Kidney (tissue), 13 donors: ENCODE measurements at regions not wholly inside any gene's neighbourhood (a gene's known extent, or its start where the extent isn't known, plus 50 kb on each side); places are given as distances from the start of the nearest gene placed in this dataset.
A peak's percentile ranks its signal among the peaks of the same experiment; 100 is the strongest.

Experiments used
- DNase-seq, 5 donors: peaks; one replicate each; pipeline ENCODE4 v3.0.0-alpha.2; 2013 to 2020
- FAIRE-seq: peaks from 2 replicates; lab custom pipeline; 2012; peaks lifted over from hg19 to GRCh38; lab: Jason Lieb, UNC
- H3K27ac ChIP-seq, 2 donors: one replicate each; pipeline ENCODE4 v1.7.0; 2013; ENCODE audit warnings: low read depth in 2 of 2, low read length in 2 of 2, inconsistent platforms in 1 of 2
- H3K27me3 ChIP-seq: one replicate; pipeline ENCODE4 v1.7.1; 2013; ENCODE audit warnings: low read length, inconsistent platforms; ENCODE audit not compliant: control insufficient read depth, insufficient read depth
- H3K36me3 ChIP-seq, 3 donors: one replicate each; pipeline versions ENCODE4 v1.7.0 to v1.7.1; 2013; ENCODE audit warnings: low read length in 3 of 3, control low read depth in 1 of 3, inconsistent platforms in 1 of 3; ENCODE audit not compliant: insufficient read depth in 3 of 3, control insufficient read depth in 2 of 3
- H3K4me1 ChIP-seq, 3 donors: one replicate each; pipeline versions ENCODE4 v1.7.0 to v1.7.1; 2013; ENCODE audit warnings: low read length in 3 of 3, inconsistent platforms in 1 of 3, low read depth in 1 of 3; ENCODE audit not compliant: control insufficient read depth in 2 of 3, insufficient read depth in 2 of 3
- H3K4me3 ChIP-seq, 3 donors: one replicate each; pipeline versions ENCODE4 v1.7.0 to v1.8.1; 2013; ENCODE audit warnings: low read length in 3 of 3, control low read depth in 1 of 3, inconsistent platforms in 1 of 3
- H3K9ac ChIP-seq, 3 donors: one replicate each; pipeline versions ENCODE4 v1.7.0 to v1.7.1; 2013; ENCODE audit warnings: low read length in 3 of 3, control low read depth in 1 of 3, inconsistent platforms in 1 of 3
- H3K9me3 ChIP-seq, 3 donors: one replicate each; pipeline versions ENCODE4 v1.7.0 to v1.7.1; 2013; ENCODE audit warnings: low read length in 3 of 3, control low read depth in 1 of 3, inconsistent platforms in 1 of 3; ENCODE audit not compliant: control insufficient read depth in 2 of 3, insufficient read depth in 1 of 3
- CTCF ChIP-seq: IDR thresholded peaks from 3 replicates; pipeline ENCODE4 v1.5.1; 2012; ENCODE audit warnings: mild to moderate bottlenecking, moderate library complexity, borderline replicate concordance; ENCODE audit not compliant: insufficient read depth; ENCODE audit errors: extremely low read depth
- intact Hi-C: fragments of 100-400 bp; cut with DNase I; formaldehyde crosslinking; loops from one replicate; pipeline ENCODE4 v1.11.1; 2022
- donor health status: control.
- donor health status: control.
- donor health status: control.
- donor health status: control.
- donor health status: control.
- donor health status: DM: yes; HTN: yes; CAD: no.
- donor health status: Normal renal cell carcinoma (clear cell type).

DNA sequence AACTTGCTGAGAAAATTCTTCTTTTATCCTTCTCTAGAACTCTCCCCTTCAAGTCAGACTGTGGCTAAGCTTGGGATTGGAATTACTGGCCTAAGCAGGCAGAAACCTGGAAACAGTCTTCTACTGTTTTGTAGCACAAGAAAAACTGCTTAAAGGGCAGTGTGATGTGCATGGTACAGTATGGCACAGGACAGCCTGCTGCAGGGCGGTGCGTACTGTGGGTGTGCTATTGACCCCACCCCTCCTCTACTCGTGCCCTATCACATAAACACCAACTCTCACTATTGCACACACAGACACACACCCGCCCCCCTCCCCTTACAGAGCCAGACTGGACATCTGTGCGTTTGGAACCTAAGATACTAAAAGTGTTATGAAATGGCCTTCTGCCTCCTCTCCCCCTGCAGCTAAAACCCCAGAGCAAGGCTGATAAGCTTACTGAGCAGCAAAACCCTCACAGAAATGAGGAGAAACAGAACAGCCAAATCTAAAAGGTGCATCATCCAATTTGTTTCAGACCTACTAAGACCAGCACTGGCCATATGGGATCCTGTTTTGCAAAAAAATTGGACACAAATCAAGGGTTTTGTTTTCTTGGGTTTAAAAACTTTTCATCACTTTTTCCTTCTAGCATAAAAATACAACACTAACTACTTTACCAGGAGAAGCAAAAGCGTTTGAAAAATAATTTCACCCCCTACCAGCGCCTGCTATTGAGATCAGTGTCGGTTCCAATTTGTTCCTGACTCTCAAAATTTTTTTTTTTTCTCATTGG is 355.8 kb upstream of the LYPLAL1 start:
- intact Hi-C loops: no loop called here
- DNase-seq (peak in 1 of 5 donors; percentile 38), FAIRE-seq (no peak)
- Histone ChIP-seq H3K4me3 (no peak overlapping the region), H3K27me3 (no peaks in the 10 kb centered on the region), H3K9ac (no peak overlapping the region), H3K36me3 (no peaks in the 10 kb centered on the region), H3K4me1 (no peaks in the 10 kb centered on the region), H3K27ac (no peak overlapping the region), H3K9me3 (no peaks in the 10 kb centered on the region)
- TF ChIP-seq CTCF: no peak

GRCh38 chr1:218823291-218823900 is 350.3 kb upstream of the LYPLAL1 start:
- no peak for FAIRE-seq
- Histone ChIP-seq H3K4me3 (no peak overlapping the region), H3K9ac (no peak overlapping the region), H3K9me3 (no peaks in the 10 kb centered on the region), H3K4me1 (no peaks in the 10 kb centered on the region), H3K27ac (no peak overlapping the region), H3K27me3 (no peaks in the 10 kb centered on the region), H3K36me3 (no peaks in the 10 kb centered on the region)
- no peak for DNase-seq
- no peak for TF ChIP-seq CTCF
- intact Hi-C loops: no loop called here

DNA sequence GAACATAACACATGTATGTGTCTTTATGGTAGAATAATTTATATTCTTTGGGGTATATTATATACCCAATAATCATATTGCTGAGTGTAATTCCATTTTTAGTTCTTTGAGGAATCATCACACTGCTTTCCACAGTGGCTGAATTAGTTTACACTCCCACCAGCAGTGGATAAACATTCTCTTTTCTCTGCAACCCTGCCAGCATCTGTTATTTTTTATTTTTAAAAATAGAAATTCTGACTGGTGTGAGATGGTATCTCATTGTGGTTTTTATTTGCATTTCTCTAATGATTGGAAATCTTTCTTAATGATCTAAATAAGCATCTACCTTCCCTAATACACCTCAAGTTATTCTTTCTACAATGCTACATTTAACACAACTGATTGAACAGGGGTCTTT is 346.2 kb upstream of the LYPLAL1 start:
- TF ChIP-seq CTCF: no peak
- DNase-seq (no peak), FAIRE-seq (no peak)
- no peak overlapping the region for H3K4me3 ChIP-seq
- no peak overlapping the region for H3K9ac ChIP-seq
- H3K36me3 ChIP-seq: no peaks in the 10 kb centered on the region
- no peaks in the 10 kb centered on the region for H3K9me3 ChIP-seq
- intact Hi-C loops: no loop called here
- H3K27me3 ChIP-seq: no peaks in the 10 kb centered on the region
- H3K27ac ChIP-seq: no peak overlapping the region
- H3K4me1 ChIP-seq: no peaks in the 10 kb centered on the region
